Panc1 (cell line): ENCODE measurements at regions not wholly inside any gene's neighbourhood (a gene's known extent, or its start where the extent isn't known, plus 50 kb on each side); places are given as distances from the start of the nearest gene placed in this dataset.

ENCODE experiments used
- POLR2AphosphoS5 ChIP-seq: IDR thresholded peaks from 2 replicates; pipeline ENCODE4 v1.6.1; 2012; ENCODE audit warnings: mild to moderate bottlenecking, low read depth, low read length, moderate library complexity
- SIN3A ChIP-seq: IDR thresholded peaks from 2 replicates; pipeline ENCODE4 v1.6.1; 2012; ENCODE audit warnings: low read depth, mild to moderate bottlenecking, low read length, moderate library complexity, borderline replicate concordance; ENCODE audit not compliant: insufficient read depth
- TF ChIP-seq, protein P1 (sequence below), 2 experiments: IDR thresholded peaks; 2 replicates each; pipeline ENCODE4 v1.6.1; 2011 to 2012; ENCODE audit warnings: low read depth in 2 of 2, control low read depth in 1 of 2, low read length in 1 of 2, mild to moderate bottlenecking in 1 of 2, moderate library complexity in 1 of 2; ENCODE audit not compliant: insufficient read depth in 1 of 2
- TF ChIP-seq, protein P2 (sequence below): fragments of 450-650 bp; IDR thresholded peaks from 2 replicates; pipeline ENCODE4 v1.5.1; 2017; ENCODE audit warnings: mild to moderate bottlenecking

DNA sequence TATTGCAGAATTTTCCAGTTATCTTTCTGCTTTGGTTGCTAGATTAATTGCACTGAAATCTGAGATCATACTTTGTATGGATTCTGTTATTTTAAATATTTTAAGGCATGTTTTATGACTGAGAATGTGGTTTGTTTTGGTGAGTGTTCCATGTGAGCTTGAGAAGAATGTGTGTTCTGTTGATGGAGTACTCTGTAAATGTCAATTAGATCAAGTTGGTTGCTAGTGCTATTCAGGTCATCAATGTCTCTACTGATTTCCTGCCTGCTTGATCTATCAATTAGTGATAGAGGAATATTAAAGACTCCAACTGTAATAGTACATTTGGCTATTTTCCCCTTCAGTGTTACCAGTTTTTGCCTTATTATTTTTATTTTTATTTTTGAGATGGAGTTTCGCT is 64.3 kb upstream of the SHANK2 start:
- TF ChIP-seq, protein P1, sequence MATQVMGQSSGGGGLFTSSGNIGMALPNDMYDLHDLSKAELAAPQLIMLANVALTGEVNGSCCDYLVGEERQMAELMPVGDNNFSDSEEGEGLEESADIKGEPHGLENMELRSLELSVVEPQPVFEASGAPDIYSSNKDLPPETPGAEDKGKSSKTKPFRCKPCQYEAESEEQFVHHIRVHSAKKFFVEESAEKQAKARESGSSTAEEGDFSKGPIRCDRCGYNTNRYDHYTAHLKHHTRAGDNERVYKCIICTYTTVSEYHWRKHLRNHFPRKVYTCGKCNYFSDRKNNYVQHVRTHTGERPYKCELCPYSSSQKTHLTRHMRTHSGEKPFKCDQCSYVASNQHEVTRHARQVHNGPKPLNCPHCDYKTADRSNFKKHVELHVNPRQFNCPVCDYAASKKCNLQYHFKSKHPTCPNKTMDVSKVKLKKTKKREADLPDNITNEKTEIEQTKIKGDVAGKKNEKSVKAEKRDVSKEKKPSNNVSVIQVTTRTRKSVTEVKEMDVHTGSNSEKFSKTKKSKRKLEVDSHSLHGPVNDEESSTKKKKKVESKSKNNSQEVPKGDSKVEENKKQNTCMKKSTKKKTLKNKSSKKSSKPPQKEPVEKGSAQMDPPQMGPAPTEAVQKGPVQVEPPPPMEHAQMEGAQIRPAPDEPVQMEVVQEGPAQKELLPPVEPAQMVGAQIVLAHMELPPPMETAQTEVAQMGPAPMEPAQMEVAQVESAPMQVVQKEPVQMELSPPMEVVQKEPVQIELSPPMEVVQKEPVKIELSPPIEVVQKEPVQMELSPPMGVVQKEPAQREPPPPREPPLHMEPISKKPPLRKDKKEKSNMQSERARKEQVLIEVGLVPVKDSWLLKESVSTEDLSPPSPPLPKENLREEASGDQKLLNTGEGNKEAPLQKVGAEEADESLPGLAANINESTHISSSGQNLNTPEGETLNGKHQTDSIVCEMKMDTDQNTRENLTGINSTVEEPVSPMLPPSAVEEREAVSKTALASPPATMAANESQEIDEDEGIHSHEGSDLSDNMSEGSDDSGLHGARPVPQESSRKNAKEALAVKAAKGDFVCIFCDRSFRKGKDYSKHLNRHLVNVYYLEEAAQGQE (IDR thresholded peaks at IDR 0.05; ENCODE audit: insufficient read depth in 1 of 2, low read depth in 2 of 2, low read length in 1 of 2) = no peak
- no peak for TF ChIP-seq SIN3A
- TF ChIP-seq, protein P2, sequence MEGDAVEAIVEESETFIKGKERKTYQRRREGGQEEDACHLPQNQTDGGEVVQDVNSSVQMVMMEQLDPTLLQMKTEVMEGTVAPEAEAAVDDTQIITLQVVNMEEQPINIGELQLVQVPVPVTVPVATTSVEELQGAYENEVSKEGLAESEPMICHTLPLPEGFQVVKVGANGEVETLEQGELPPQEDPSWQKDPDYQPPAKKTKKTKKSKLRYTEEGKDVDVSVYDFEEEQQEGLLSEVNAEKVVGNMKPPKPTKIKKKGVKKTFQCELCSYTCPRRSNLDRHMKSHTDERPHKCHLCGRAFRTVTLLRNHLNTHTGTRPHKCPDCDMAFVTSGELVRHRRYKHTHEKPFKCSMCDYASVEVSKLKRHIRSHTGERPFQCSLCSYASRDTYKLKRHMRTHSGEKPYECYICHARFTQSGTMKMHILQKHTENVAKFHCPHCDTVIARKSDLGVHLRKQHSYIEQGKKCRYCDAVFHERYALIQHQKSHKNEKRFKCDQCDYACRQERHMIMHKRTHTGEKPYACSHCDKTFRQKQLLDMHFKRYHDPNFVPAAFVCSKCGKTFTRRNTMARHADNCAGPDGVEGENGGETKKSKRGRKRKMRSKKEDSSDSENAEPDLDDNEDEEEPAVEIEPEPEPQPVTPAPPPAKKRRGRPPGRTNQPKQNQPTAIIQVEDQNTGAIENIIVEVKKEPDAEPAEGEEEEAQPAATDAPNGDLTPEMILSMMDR = no peak
- TF ChIP-seq POLR2AphosphoS5 = no peak
